ENCODE measurements at regions not wholly inside any gene's neighbourhood (a gene's known extent, or its start where the extent isn't known, plus 50 kb on each side); places are given as distances from the start of the nearest gene placed in this dataset.

GRCh38 chr3:137246491-137246890 lies 288.7 kb downstream of the IL20RB start:
- Histone ChIP-seq H3K4me1 (no peaks in the 10 kb centered on the region), H3K27me3 (no peaks in the 10 kb centered on the region), H3K9me3 (no peaks in the 10 kb centered on the region), H3K27ac (no peak overlapping the region), H3K4me3 (no peak overlapping the region), H3K36me3 (ENCODE audit: low read depth, missing control alignments) (no peaks in the 10 kb centered on the region)
- 79 to 80% methylated on average over 2 of the region's 2 CpGs for WGBS, 2 donors
- intact Hi-C loops (cut with DNase I; ENCODE audit: low total_unique reads): no loop called here
- DNase-seq: no peak
- TF ChIP-seq CTCF (IDR thresholded peaks at IDR 0.05) (no peak), POLR2A (IDR thresholded peaks at IDR 0.05) (no peak)

GRCh38 chr3:137249311-137249940 lies 291.6 kb downstream of the IL20RB start:
- Histone ChIP-seq H3K36me3 (ENCODE audit: low read depth, missing control alignments) (no peaks in the 10 kb centered on the region), H3K27ac (no peak overlapping the region), H3K4me3 (no peak overlapping the region), H3K4me1 (no peaks in the 10 kb centered on the region), H3K27me3 (no peaks in the 10 kb centered on the region), H3K9me3 (no peaks in the 10 kb centered on the region)
- DNase-seq: no peak
- no peak for TF ChIP-seq CTCF (IDR thresholded peaks at IDR 0.05)
- TF ChIP-seq POLR2A (IDR thresholded peaks at IDR 0.05): no peak
- intact Hi-C loops (cut with DNase I; ENCODE audit: low total_unique reads): no loop called here

GRCh38 chr3:137259089-137259488 lies 301.3 kb downstream of the IL20RB start:
- no peaks in the 10 kb centered on the region for H3K4me1 ChIP-seq
- no peak for DNase-seq
- H3K27ac ChIP-seq: no peak overlapping the region
- TF ChIP-seq POLR2A (IDR thresholded peaks at IDR 0.05) (no peak), CTCF (IDR thresholded peaks at IDR 0.05) (no peak)
- no peaks in the 10 kb centered on the region for H3K27me3 ChIP-seq
- H3K36me3 ChIP-seq (ENCODE audit: low read depth, missing control alignments): no peaks in the 10 kb centered on the region
- no peak overlapping the region for H3K4me3 ChIP-seq
- no peaks in the 10 kb centered on the region for H3K9me3 ChIP-seq
- WGBS, 2 donors: 55 to 56% methylated on average over 3 of the region's 3 CpGs
- intact Hi-C loops (cut with DNase I; ENCODE audit: low total_unique reads): no loop called here

- intact Hi-C loops (cut with DNase I; ENCODE audit: low total_unique reads): no loop called here
- DNase-seq: no peak
- Histone ChIP-seq H3K27ac (no peak overlapping the region), H3K4me1 (no peaks in the 10 kb centered on the region), H3K4me3 (no peak overlapping the region), H3K9me3 (no peaks in the 10 kb centered on the region), H3K27me3 (no peaks in the 10 kb centered on the region), H3K36me3 (ENCODE audit: low read depth, missing control alignments) (no peaks in the 10 kb centered on the region)
- WGBS, 2 donors: 20 to 28% methylated on average over 5 of the region's 5 CpGs
- TF ChIP-seq POLR2A (IDR thresholded peaks at IDR 0.05) (no peak), CTCF (IDR thresholded peaks at IDR 0.05) (no peak)
Measured at GRCh38 chr3:137259701-137260100, 301.9 kb downstream of the IL20RB start.

GRCh38 chr3:137264071-137264820 lies 306.5 kb downstream of the IL20RB start:
- intact Hi-C loops (cut with DNase I; ENCODE audit: low total_unique reads): no loop called here
- H3K4me1 ChIP-seq: peaks cover 6% of the 10 kb centered on the region
- no peak overlapping the region for H3K4me3 ChIP-seq
- 41 to 49% methylated on average over 14 of the region's 14 CpGs for WGBS, 2 donors
- H3K27ac ChIP-seq: no peak overlapping the region
- H3K27me3 ChIP-seq: no peaks in the 10 kb centered on the region
- H3K36me3 ChIP-seq (ENCODE audit: low read depth, missing control alignments): no peaks in the 10 kb centered on the region
- TF ChIP-seq CTCF (IDR thresholded peaks at IDR 0.05) (no peak), POLR2A (IDR thresholded peaks at IDR 0.05) (no peak)
- H3K9me3 ChIP-seq: no peaks in the 10 kb centered on the region
- DNase-seq: no peak
